Activated naive CD4-positive, alpha-beta T cell treated with anti-CD3 and anti-CD28 coated beads, Interleukin-2, amount 10 ng/mL, durations not matched to agents 7 days and 5 days (primary cell): ENCODE measurements at regions not wholly inside any gene's neighbourhood (a gene's known extent, or its start where the extent isn't known, plus 50 kb on each side); places are given as distances from the start of the nearest gene placed in this dataset.

Source experiments
- CTCF ChIA-PET: fragments of 350-600 bp; sonication (Branson Sonifier 250); formaldehyde crosslinking; loops from one replicate; lab custom pipeline; 2021; ENCODE audit warnings: antibody characterized with exemption; lab: Charles Lee
- DNase-seq: peaks from one replicate; pipeline ENCODE4 v3.0.0-alpha.2; 2020
- H3K27ac Mint-ChIP-seq: one replicate; pipeline ENCODE4 v1.8.0; 2021; ENCODE audit warnings: mild to moderate bottlenecking, moderate library complexity, mixed read lengths
- H3K27me3 Mint-ChIP-seq: one replicate; pipeline ENCODE4 v1.8.0; 2021; ENCODE audit warnings: mild to moderate bottlenecking, mixed read lengths
- H3K36me3 Mint-ChIP-seq: one replicate; pipeline ENCODE4 v1.8.0; 2021; ENCODE audit warnings: mixed read lengths
- H3K4me1 Mint-ChIP-seq: one replicate; pipeline ENCODE4 v1.8.0; 2021; ENCODE audit warnings: mixed read lengths
- H3K4me3 Mint-ChIP-seq: one replicate; pipeline ENCODE4 v1.8.0; 2021; ENCODE audit warnings: mild to moderate bottlenecking, moderate library complexity, mixed read lengths
- H3K9me3 Mint-ChIP-seq: one replicate; pipeline ENCODE4 v1.8.0; 2021; ENCODE audit warnings: mixed read lengths

DNA sequence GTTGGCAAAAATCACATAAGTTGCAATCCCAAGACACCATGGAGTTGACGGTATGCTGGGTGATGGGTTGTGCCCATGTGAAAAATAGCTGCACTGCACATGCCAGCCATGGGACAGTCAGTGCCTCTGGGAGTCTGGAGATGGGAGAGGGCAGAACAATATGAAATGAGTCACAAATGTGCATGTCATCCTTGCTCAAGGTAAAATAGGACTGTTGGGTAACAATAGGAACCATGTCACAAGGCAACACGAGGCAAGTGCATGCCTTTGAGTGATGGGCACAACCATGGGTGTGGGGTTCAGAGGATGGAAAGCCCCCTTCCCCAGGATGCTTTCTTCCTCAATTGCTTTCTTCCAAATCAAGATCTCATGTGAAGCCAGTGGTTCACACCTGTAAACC is 70.5 kb upstream of the PIM1 start:
- Mint-ChIP-seq H3K9me3 (no peaks in the 10 kb centered on the region), H3K4me3 (no peak overlapping the region), H3K36me3 (no peaks in the 10 kb centered on the region), H3K27me3 (peaks cover 8% of the 10 kb centered on the region), H3K27ac (no peak overlapping the region), H3K4me1 (peaks cover 45% of the 10 kb centered on the region)
- no peak for DNase-seq
- CTCF ChIA-PET, result no interaction called here

DNA sequence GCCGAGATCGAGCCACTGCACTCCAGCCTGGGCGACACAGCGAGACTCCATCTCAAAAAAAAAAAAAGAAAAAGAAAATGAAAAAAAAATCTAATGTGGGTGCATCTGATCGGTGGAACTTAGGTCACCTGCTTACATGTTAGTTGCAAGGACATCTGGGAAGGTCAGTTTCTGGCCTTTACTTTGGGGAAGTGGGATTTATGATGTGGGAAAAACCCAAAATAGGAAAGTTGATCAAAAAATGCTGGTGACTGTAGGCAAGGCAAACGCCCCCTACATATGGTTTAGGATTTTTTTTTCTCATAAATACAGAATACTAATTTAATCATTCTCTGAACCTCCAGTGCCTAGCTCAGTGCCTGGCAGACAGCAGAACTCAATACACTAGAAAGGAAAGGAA is 69.2 kb upstream of the PIM1 start:
- no peak for DNase-seq
- H3K27ac Mint-ChIP-seq, result no peak overlapping the region
- H3K4me3 Mint-ChIP-seq, result no peak overlapping the region
- CTCF ChIA-PET, result no interaction called here
- H3K9me3 Mint-ChIP-seq, result no peaks in the 10 kb centered on the region
- peaks cover 48% of the 10 kb centered on the region for H3K4me1 Mint-ChIP-seq
- H3K27me3 Mint-ChIP-seq, result peaks cover 8% of the 10 kb centered on the region
- no peaks in the 10 kb centered on the region for H3K36me3 Mint-ChIP-seq

DNA sequence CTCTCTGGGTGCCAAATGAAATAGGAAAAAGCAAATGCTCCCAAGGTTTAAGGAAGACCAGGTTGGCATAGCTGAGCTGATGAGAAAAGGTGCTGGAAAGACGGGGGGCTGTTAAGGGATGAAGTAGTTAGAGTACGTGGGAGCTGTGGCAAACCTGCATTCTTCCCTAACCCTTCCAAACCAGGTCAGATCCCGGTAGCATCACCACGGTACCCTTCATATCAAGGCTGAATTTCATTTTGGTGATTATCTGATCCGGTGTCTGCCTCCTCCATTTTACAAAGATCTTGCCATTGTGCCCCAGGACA is 68.0 kb upstream of the PIM1 start:
- no peak for DNase-seq
- H3K27ac Mint-ChIP-seq, result peak overlapping the region; percentile 10
- peaks cover 8% of the 10 kb centered on the region for H3K27me3 Mint-ChIP-seq
- peaks cover 50% of the 10 kb centered on the region for H3K4me1 Mint-ChIP-seq
- CTCF ChIA-PET, result interaction anchor here (0.7 to 1.3 kb wide), 6 partner anchors 13 to 107 kb away, joined by 3 to 8 read pairs (median 3); partner anchors contain the start of gene PIM1
- H3K4me3 Mint-ChIP-seq, result peak overlapping the region; percentile 26
- no peaks in the 10 kb centered on the region for H3K36me3 Mint-ChIP-seq
- no peaks in the 10 kb centered on the region for H3K9me3 Mint-ChIP-seq

DNA sequence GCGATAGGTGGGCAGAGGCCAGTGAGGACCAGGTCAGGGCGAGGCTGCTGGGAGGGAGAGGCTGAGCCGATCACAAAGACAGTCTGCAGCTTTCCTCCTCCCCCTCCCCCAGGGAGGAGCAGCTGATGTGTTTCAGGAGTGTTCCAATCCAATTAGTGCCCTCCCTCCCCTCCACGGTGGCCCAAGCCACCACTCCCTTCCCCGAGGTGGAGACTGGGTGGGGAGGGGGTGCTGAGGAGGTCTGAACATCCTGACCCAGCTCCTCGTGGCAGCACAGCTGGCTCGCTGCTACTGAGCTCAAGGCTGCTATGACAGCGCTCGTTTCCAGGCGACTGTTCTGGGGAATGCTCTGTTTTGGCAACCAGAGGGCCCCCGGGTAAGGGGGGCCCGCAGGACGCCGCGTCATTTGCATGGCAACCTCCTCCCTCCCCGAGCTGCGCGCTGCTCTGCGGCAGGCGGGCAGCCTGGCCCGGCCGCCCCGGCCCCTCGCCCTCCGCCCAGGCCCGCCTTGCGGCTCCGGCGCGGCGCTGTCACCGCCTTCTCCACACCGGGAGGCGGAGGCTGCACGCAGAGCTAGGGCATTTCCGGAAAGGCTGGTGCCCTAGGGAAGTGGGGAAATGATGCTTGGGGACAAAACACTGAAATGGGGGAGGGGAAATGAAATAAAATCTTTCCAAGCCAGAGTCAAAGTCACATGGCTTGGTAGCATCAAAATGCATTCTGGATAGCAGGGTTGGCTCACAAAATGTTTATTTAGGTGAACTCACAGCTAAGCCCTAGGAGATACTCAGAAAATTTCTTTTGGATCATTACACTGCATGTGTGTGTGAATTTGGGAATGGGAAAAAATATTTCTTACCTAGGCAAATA is 67.4 kb upstream of the PIM1 start:
- H3K4me3 Mint-ChIP-seq, result peak overlapping the region; percentile 66
- peak overlapping the region; percentile 86 for H3K27ac Mint-ChIP-seq
- H3K27me3 Mint-ChIP-seq, result peaks cover 8% of the 10 kb centered on the region
- CTCF ChIA-PET, result interaction anchor here (0.7 to 1.4 kb wide), 7 partner anchors 13 to 107 kb away, joined by 3 to 8 read pairs (median 3); partner anchors contain the start of gene PIM1
- no peaks in the 10 kb centered on the region for H3K9me3 Mint-ChIP-seq
- DNase-seq, result peak; percentile 82
- no peaks in the 10 kb centered on the region for H3K36me3 Mint-ChIP-seq
- peaks cover 55% of the 10 kb centered on the region for H3K4me1 Mint-ChIP-seq

DNA sequence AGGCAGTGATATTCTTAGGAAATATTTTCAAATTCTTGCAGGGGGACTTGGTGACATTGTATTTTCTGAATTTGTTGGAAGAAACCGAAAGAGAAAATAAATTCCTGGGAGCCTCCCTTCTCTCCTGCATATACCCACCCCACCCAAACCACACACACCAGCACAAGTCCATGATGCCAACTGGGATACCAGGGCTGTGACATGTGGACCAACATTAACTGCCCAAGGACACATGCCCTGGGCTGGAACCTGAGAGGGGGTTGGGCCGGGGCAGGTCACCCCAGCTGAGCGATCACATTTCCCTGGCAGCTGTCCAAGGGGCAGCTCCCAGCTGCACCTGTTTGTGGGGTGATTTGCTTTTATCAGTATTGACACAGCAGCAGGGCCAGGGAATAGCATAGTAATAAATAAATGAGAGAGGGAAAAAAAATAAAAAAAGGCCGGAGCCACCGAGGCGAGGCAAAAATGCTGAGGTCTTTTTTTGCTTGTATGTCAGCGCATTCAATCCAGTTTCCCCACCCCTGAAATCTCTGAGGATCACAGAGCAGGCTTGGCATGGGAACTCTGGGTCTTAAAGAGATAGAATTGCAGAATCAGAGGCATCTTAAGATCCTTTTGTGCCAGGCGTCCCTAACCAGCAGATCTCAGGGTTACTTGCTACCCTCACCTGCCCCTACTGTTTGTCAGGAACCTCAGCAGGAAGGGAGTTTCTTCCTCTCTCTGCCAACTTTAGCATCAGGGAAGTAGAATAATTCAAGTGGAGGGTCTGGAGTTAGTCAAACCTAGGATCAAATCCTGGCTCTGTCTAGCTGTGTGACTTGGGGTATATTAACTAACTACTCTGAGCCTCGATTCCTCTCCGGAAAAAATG is 66.5 kb upstream of the PIM1 start:
- DNase-seq, result peak; percentile 37

DNA sequence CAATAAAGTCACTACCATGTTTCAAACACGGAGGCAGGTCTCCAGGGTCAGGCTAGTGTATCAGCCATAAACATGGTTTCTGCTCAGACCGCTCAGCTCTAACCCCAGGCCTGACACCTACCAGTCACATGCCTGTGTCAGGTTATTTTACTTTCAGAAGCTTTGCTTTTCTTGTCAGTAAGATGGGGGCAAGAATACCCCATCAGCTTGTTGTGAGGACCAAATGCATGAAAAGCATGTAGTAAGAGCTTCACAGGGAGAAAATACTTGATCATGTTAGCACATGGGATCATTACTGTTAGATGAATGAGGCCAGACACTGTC is 65.2 kb upstream of the PIM1 start:
- no peak overlapping the region for H3K4me3 Mint-ChIP-seq
- H3K27ac Mint-ChIP-seq, result no peak overlapping the region
- peaks cover 55% of the 10 kb centered on the region for H3K4me1 Mint-ChIP-seq
- DNase-seq, result no peak
- H3K27me3 Mint-ChIP-seq, result no peaks in the 10 kb centered on the region
- H3K9me3 Mint-ChIP-seq, result no peaks in the 10 kb centered on the region
- CTCF ChIA-PET, result interaction anchor here (2.8 kb wide), 1 partner anchor 53 kb away, joined by 11 read pairs; no protein-coding TSS in a partner anchor
- no peaks in the 10 kb centered on the region for H3K36me3 Mint-ChIP-seq

More for the DNA sequence above, 66.5 kb upstream of the PIM1 start:
- Mint-ChIP-seq H3K27me3 (no peaks in the 10 kb centered on the region), H3K27ac (peak overlapping the region; percentile 86), H3K9me3 (no peaks in the 10 kb centered on the region), H3K36me3 (no peaks in the 10 kb centered on the region), H3K4me3 (peak overlapping the region; percentile 66), H3K4me1 (peaks cover 55% of the 10 kb centered on the region)
- CTCF ChIA-PET, result interaction anchor here (0.7 to 2.8 kb wide), 6 partner anchors 12 to 84 kb away, joined by 3 to 11 read pairs (median 4); no protein-coding TSS in a partner anchor

DNA sequence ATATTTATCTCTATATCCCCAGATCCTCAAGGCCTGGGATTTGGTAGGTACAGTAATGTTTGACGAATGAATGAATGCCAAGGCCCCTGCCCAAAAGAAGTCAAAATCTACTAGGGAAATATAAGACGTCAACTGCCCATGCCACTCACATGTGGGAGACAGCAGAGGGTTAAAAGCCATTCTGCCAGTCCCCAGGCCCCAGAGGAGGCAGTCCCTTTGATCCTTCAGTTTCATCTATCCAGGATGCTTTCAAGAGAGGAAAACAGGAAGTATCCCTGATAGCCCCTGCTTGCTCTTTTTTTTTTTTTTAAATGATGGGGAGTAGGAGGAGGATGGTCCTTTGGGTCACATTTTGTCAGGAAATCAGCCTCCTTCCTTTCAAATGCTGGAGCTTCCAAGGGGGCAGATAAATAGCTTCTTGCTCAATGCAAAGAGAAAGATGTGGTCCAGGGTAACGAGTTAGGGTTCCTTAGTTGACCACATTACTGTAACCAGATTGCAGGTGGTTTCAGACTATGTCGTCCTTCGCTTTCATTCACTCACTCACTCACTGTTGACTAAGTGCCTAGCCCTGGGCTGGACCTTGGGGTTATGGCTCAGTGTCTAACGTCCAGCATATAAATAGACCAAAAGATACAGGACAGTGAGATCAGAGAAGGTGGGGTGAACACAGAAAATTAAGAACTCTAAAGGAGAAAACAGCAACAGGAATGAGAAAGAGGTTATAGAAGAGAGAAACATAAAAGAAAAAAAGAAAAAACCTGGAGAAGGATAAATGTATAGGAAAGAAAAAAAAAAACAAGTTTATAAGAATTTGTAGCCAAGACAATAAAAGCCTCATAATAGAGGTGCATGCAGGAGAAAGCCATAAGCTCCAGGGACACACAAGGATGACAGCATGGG is 64.6 kb upstream of the PIM1 start:
- H3K27me3 Mint-ChIP-seq, result no peaks in the 10 kb centered on the region
- CTCF ChIA-PET, result interaction anchor here (2.8 kb wide), 1 partner anchor 54 kb away, joined by 11 read pairs; no protein-coding TSS in a partner anchor
- no peaks in the 10 kb centered on the region for H3K36me3 Mint-ChIP-seq
- no peak overlapping the region for H3K27ac Mint-ChIP-seq
- no peak for DNase-seq
- H3K4me3 Mint-ChIP-seq, result no peak overlapping the region
- no peaks in the 10 kb centered on the region for H3K9me3 Mint-ChIP-seq
- peaks cover 60% of the 10 kb centered on the region for H3K4me1 Mint-ChIP-seq

DNA sequence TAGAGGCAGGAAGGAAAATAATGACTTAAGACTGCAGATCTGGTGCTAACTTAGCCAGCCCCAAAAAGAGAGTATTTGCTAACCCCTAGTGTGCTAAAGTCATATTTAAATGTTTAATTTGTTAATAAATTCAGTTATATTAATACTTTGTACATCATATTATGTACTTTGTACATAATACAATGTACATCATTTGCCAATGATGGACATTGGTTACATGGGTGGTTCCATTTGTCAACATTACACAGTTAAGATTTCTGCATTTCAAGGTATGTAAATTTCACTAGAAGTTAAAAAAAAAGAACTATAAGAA is 63.9 kb upstream of the PIM1 start:
- no peak for DNase-seq
- Mint-ChIP-seq H3K9me3 (no peaks in the 10 kb centered on the region), H3K27ac (no peak overlapping the region), H3K4me3 (no peak overlapping the region), H3K27me3 (no peaks in the 10 kb centered on the region), H3K4me1 (peaks cover 63% of the 10 kb centered on the region), H3K36me3 (no peaks in the 10 kb centered on the region)
- CTCF ChIA-PET, result interaction anchor here (2.8 kb wide), 1 partner anchor 55 kb away, joined by 11 read pairs; no protein-coding TSS in a partner anchor

DNA sequence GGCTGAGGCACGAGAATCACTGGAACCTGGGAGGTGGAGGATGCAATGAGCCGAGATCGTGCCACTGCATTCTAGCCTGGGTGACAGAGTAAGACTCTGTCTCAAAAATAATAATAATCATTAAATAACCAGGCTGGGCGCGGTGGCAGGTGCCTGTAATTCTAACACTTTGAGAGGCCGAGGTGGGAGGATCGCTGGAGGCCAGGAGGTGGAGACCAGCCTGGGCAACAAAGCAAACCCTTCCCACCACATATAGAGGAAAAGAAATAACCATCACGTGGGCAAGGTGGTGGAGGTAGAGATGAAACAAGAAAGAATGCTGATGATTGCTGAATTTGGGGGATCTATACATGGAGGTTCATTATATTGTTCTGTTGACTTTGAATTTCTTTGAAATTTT is 63.4 kb upstream of the PIM1 start:
- CTCF ChIA-PET, result interaction anchor here (1.2 kb wide), 1 partner anchor 85 kb away, joined by 4 read pairs; no protein-coding TSS in a partner anchor
- no peaks in the 10 kb centered on the region for H3K9me3 Mint-ChIP-seq
- H3K27me3 Mint-ChIP-seq, result no peaks in the 10 kb centered on the region
- no peak overlapping the region for H3K4me3 Mint-ChIP-seq
- peaks cover 62% of the 10 kb centered on the region for H3K4me1 Mint-ChIP-seq
- no peak overlapping the region for H3K27ac Mint-ChIP-seq
- H3K36me3 Mint-ChIP-seq, result no peaks in the 10 kb centered on the region
- DNase-seq, result no peak

DNA sequence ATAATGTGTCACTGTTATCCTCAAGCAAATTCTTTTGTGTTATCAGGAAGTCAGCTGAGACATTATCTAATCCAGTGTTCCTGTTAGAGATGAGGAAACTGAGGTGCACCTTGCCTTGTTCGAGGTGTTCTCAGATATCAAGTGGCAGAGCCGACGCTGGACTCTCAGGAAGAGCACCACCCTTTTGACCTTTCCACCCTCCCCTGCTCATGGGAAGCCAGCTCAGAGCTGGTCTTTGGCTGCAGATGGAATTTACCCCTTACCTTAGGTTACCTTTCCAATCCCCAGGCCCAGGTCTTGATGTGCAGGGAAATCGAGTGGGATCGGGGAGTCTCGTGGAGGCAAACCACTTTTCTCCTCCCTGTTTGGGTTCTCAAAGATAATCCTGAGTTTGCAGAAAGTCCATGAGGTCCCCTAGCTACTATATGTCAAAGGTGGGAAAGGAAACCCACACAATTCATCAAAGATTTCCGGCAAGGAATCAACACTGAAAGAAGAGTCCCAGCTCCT is 62.9 kb upstream of the PIM1 start:
- no peaks in the 10 kb centered on the region for H3K36me3 Mint-ChIP-seq
- CTCF ChIA-PET, result interaction anchor here (1.2 kb wide), 1 partner anchor 85 kb away, joined by 4 read pairs; no protein-coding TSS in a partner anchor
- H3K4me1 Mint-ChIP-seq, result peaks cover 60% of the 10 kb centered on the region
- H3K9me3 Mint-ChIP-seq, result no peaks in the 10 kb centered on the region
- H3K27ac Mint-ChIP-seq, result no peak overlapping the region
- H3K27me3 Mint-ChIP-seq, result no peaks in the 10 kb centered on the region
- DNase-seq, result no peak
- H3K4me3 Mint-ChIP-seq, result no peak overlapping the region

DNA sequence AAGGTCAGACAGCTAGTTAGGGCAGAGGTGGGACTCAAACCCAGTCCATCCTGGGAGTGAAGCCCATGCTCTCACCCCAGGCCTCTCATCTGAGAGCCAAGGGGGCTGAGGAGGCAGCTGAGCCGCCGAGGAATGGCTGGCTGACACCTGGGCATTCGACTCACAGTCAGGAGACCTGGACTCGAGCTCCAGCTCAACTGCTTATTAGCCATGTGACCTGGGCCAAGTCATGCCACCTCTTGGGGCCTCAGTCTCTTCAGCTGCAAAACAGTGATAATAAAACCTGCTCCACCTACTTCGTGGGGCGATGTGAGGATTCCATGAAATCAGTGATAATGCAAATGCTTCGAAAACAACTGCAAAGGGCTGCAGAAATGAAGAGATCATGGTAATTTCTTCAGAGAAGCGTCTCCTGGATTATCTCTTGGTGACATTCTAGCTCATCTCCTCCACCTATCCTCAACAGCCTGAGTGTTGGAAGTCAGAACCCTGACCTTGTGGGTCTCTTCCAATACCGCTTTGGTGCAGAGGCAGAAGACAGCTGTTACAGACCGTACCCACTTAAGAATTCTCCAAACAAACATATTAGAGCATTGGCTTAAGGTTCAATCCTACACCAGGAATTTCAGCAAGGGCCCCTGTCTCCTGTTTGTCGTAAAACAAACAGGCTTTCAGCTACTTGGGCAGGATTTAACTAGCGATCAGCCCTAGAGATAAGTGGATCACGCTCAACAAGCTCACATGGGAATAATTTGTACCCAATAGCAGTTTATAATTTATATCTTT is 60.0 kb upstream of the PIM1 start:
- peak overlapping the region; percentile 46 for H3K27ac Mint-ChIP-seq
- CTCF ChIA-PET, result interaction anchor here (0.9 to 2.0 kb wide), 3 partner anchors 10 to 59 kb away, joined by 3 to 8 read pairs (median 4); no protein-coding TSS in a partner anchor
- H3K9me3 Mint-ChIP-seq, result no peaks in the 10 kb centered on the region
- H3K4me1 Mint-ChIP-seq, result peaks cover 35% of the 10 kb centered on the region
- no peak overlapping the region for H3K4me3 Mint-ChIP-seq
- no peaks in the 10 kb centered on the region for H3K27me3 Mint-ChIP-seq
- no peak for DNase-seq
- no peaks in the 10 kb centered on the region for H3K36me3 Mint-ChIP-seq

DNA sequence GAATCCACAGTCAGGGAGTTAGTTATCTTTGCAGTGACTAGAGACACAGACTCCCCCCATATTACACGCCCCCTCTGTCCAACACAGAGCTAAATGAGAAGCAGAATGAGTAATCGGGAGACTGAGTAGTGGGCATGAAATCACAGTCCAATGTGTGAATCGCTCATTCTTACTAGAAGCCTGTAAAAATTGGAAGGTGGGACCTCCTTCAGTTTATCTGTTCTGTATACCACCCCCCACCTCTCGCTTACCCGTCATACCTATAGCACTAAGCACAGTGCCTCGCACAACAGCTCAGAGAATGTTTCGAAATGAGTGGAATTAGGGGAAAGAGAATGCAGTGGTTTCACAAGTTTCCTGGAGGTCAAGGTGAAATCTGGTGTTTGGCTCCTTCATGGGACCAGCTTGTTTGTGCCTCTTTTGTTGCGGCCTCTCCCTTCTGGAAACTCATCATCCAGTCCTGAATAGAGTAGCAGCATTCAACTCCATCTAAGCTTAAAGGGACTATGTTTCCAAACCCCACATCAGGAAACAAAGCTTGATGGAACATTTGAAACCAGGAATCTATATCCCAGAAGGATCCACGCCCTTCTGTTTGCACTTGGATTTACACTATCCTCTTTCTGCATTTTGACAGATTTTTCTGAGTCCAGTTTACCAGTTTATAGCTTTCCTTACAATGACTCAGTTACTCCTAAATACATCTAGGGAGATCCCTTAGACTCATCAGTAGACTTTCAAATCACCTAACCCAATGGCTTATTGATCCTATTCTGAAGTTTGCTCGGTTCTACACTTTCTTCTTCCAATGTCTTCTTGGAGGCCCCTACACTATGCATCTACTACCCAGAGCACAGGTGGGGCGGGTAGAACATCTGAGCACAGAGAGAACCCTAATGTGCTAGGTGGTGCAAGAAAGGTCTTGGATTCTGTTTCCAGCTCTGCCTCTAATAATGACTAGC is 59.2 kb upstream of the PIM1 start:
- Mint-ChIP-seq H3K27me3 (no peaks in the 10 kb centered on the region), H3K4me3 (no peak overlapping the region), H3K36me3 (no peaks in the 10 kb centered on the region), H3K9me3 (no peaks in the 10 kb centered on the region), H3K27ac (peak overlapping the region; percentile 46), H3K4me1 (peaks cover 26% of the 10 kb centered on the region)
- CTCF ChIA-PET, result interaction anchor here (0.9 to 2.0 kb wide), 3 partner anchors 9 to 59 kb away, joined by 3 to 8 read pairs (median 4); no protein-coding TSS in a partner anchor
- DNase-seq, result no peak
